ENCODE measurements at regions not wholly inside any gene's neighbourhood (a gene's known extent, or its start where the extent isn't known, plus 50 kb on each side); places are given as distances from the start of the nearest gene placed in this dataset.

DNA sequence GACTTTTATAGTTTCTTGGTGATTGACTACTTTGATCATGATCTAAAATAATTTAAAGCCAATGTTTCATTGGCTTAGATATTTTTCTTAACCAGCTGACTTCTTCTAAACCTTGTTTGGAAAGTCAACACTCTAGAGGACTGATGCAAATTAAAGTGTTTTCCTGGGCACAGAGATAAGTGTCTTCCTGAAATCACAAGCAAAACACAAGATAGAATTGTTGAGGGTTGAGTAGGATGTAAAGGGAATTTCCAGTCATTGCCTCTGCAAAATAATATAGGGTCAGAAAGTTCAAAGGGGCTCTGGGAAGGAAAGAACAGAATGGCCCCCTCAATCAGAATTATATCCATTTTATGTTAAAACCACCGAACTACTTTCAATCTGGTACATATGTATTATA, 156.3 kb upstream of the LRIG3 start:
- H3K27ac ChIP-seq (ENCODE audit: extremely low read depth, low read depth, low read length) = no peak overlapping the region
- H3K4me1 ChIP-seq (ENCODE audit: control insufficient read depth, insufficient read depth, low read length) = peaks cover 10% of the 10 kb centered on the region
- POLR2A ChIA-PET = interaction anchor here (0.8 kb wide), 1 partner anchor 10 kb away, joined by 3 read pairs; no protein-coding TSS in a partner anchor
- no peaks in the 10 kb centered on the region for H3K9me3 ChIP-seq (ENCODE audit: control insufficient read depth, insufficient read depth, low read depth, low read length)
- CTCF ChIA-PET = interaction anchor here (0.6 to 2.2 kb wide), 4 partner anchors 10 to 536 kb away, joined by 3 to 5 read pairs (median 4); no protein-coding TSS in a partner anchor
- no peaks in the 10 kb centered on the region for H3K36me3 ChIP-seq (ENCODE audit: control insufficient read depth in 2 of 2, insufficient read depth in 1 of 2, low read length in 2 of 2)
- TF ChIP-seq ZBTB49 (tag by site-specific recombination; IDR thresholded peaks at IDR 0.05; ENCODE audit: low read depth) (no peak), GFI1B (tag by site-specific recombination; IDR thresholded peaks at IDR 0.05) (no peak)
- no peak overlapping the region for H3K4me3 ChIP-seq (ENCODE audit: low read depth, low read length)

DNA sequence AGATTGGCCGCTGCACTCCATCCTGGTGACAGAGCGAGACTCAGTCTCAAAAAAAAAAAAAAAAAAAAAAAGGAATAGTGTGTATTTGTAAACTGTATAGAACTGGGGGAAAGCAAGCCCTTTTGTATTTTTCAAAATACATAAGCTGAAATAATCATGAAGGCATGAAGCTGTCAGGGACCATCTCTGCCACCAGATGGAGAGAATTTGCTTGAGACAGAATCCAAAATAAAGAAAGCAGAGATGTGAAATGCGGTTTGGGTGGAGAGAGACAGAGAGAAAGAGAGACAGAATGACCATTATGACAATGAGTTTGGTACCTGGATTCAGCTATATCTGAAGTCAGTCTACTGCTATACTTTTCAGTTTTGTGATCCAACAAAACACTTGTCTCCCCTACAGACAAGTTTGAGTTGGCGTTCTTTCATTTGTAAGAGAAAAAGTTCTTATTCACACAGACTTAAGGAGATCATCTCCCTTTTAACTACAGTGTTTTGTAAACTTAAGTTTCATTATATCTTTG, 155.7 kb upstream of the LRIG3 start:
- Histone ChIP-seq H3K27ac (ENCODE audit: extremely low read depth, low read depth, low read length) (no peak overlapping the region), H3K36me3 (ENCODE audit: control insufficient read depth in 2 of 2, insufficient read depth in 1 of 2, low read length in 2 of 2) (no peaks in the 10 kb centered on the region), H3K9me3 (ENCODE audit: control insufficient read depth, insufficient read depth, low read depth, low read length) (no peaks in the 10 kb centered on the region), H3K4me1 (ENCODE audit: control insufficient read depth, insufficient read depth, low read length) (peaks cover 10% of the 10 kb centered on the region), H3K4me3 (ENCODE audit: low read depth, low read length) (no peak overlapping the region)
- TF ChIP-seq, protein P1, sequence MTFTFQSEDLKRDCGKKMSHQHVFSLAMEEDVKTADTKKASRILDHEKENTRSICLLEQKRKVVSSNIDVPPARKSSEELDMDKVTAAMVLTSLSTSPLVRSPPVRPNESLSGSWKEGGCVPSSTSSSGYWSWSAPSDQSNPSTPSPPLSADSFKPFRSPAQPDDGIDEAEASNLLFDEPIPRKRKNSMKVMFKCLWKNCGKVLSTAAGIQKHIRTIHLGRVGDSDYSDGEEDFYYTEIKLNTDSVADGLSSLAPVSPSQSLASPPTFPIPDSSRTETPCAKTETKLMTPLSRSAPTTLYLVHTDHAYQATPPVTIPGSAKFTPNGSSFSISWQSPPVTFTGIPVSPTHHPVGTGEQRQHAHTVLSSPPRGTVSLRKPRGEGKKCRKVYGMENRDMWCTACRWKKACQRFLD (tag by site-specific recombination; IDR thresholded peaks at IDR 0.05) = no peak
- TF ChIP-seq, protein P2, sequence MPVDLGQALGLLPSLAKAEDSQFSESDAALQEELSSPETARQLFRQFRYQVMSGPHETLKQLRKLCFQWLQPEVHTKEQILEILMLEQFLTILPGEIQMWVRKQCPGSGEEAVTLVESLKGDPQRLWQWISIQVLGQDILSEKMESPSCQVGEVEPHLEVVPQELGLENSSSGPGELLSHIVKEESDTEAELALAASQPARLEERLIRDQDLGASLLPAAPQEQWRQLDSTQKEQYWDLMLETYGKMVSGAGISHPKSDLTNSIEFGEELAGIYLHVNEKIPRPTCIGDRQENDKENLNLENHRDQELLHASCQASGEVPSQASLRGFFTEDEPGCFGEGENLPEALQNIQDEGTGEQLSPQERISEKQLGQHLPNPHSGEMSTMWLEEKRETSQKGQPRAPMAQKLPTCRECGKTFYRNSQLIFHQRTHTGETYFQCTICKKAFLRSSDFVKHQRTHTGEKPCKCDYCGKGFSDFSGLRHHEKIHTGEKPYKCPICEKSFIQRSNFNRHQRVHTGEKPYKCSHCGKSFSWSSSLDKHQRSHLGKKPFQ (tag by site-specific recombination; IDR thresholded peaks at IDR 0.05) = no peak
- TF ChIP-seq ZNF211 (tag by site-specific recombination; IDR thresholded peaks at IDR 0.05; ENCODE audit: low read depth) (no peak), ZNF157 (tag by site-specific recombination; IDR thresholded peaks at IDR 0.05) (no peak), ZNF26 (tag by site-specific recombination; IDR thresholded peaks at IDR 0.05) (no peak), AEBP2 (tag by site-specific recombination; IDR thresholded peaks at IDR 0.05; ENCODE audit: borderline replicate concordance) (no peak), ZNF175 (tag by site-specific recombination; IDR thresholded peaks at IDR 0.05) (no peak), ZFHX2 (tag by site-specific recombination; conservative IDR thresholded peaks at IDR 0.05) (no peak), ZNF776 (tag by site-specific recombination; IDR thresholded peaks at IDR 0.05; ENCODE audit: borderline replicate concordance) (no peak)
- TF ChIP-seq, protein P3, sequence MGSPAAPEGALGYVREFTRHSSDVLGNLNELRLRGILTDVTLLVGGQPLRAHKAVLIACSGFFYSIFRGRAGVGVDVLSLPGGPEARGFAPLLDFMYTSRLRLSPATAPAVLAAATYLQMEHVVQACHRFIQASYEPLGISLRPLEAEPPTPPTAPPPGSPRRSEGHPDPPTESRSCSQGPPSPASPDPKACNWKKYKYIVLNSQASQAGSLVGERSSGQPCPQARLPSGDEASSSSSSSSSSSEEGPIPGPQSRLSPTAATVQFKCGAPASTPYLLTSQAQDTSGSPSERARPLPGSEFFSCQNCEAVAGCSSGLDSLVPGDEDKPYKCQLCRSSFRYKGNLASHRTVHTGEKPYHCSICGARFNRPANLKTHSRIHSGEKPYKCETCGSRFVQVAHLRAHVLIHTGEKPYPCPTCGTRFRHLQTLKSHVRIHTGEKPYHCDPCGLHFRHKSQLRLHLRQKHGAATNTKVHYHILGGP (tag by site-specific recombination; IDR thresholded peaks at IDR 0.05) = no peak
- CTCF ChIA-PET = interaction anchor here (0.6 to 2.2 kb wide), 3 partner anchors 24 to 535 kb away, joined by 3 to 5 read pairs (median 4); no protein-coding TSS in a partner anchor
- POLR2A ChIA-PET = interaction anchor here (0.8 kb wide), 1 partner anchor 10 kb away, joined by 3 read pairs; no protein-coding TSS in a partner anchor
